ENCODE measurements at regions not wholly inside any gene's neighbourhood (a gene's known extent, or its start where the extent isn't known, plus 50 kb on each side); places are given as distances from the start of the nearest gene placed in this dataset.
"Not testable (repeated sequence)": the region's sequence is repeated elsewhere in the genome, so short reads cannot be mapped to it uniquely, and the experiment has no call there.

DNA sequence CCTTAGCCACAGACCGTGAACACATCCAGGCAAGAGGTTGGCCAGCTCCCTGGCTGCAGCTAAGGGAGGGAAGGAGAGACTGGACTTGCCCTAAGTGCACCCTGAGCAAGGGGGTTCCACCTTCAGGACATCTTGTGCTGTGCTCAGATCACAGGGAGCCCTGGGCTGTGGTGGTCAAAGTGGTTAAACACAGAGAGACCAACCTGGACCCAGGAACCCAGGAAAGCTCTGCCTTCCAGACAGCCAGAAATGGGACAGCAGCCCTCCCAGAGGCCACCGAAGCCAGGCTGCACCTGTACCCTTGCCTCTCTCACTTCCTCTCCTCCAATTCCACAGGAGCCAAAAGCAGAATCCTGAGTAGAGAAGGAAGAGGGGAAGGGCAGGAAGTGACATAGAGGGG lies 105.2 kb upstream of the TMEM45B start:
- DNase-seq (ENCODE audit: extremely low spot score, unreplicated experiment), result peak; percentile 40
- no peaks in the 10 kb centered on the region for H3K9me3 Mint-ChIP-seq
- TF ChIP-seq, protein P1, sequence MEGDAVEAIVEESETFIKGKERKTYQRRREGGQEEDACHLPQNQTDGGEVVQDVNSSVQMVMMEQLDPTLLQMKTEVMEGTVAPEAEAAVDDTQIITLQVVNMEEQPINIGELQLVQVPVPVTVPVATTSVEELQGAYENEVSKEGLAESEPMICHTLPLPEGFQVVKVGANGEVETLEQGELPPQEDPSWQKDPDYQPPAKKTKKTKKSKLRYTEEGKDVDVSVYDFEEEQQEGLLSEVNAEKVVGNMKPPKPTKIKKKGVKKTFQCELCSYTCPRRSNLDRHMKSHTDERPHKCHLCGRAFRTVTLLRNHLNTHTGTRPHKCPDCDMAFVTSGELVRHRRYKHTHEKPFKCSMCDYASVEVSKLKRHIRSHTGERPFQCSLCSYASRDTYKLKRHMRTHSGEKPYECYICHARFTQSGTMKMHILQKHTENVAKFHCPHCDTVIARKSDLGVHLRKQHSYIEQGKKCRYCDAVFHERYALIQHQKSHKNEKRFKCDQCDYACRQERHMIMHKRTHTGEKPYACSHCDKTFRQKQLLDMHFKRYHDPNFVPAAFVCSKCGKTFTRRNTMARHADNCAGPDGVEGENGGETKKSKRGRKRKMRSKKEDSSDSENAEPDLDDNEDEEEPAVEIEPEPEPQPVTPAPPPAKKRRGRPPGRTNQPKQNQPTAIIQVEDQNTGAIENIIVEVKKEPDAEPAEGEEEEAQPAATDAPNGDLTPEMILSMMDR (conservative IDR thresholded peaks at IDR 0.05), result no peak
- H3K27me3 Mint-ChIP-seq, result peaks cover 3% of the 10 kb centered on the region
- H3K4me3 Mint-ChIP-seq, result no peak overlapping the region
- H3K36me3 Mint-ChIP-seq, result no peaks in the 10 kb centered on the region
- H3K27ac Mint-ChIP-seq, result no peak overlapping the region
- no peaks in the 10 kb centered on the region for H3K4me1 Mint-ChIP-seq (ENCODE audit: unreplicated experiment)

GRCh38 chr11:129711760-129712159 lies 103.9 kb upstream of the TMEM45B start:
- Mint-ChIP-seq H3K4me3 (no peak overlapping the region), H3K36me3 (no peaks in the 10 kb centered on the region), H3K27ac (no peak overlapping the region), H3K27me3 (peaks cover 3% of the 10 kb centered on the region), H3K9me3 (no peaks in the 10 kb centered on the region), H3K4me1 (ENCODE audit: unreplicated experiment) (no peaks in the 10 kb centered on the region)
- no peak for DNase-seq (ENCODE audit: extremely low spot score, unreplicated experiment)
- TF ChIP-seq, protein P1 (conservative IDR thresholded peaks at IDR 0.05), result no peak

DNA sequence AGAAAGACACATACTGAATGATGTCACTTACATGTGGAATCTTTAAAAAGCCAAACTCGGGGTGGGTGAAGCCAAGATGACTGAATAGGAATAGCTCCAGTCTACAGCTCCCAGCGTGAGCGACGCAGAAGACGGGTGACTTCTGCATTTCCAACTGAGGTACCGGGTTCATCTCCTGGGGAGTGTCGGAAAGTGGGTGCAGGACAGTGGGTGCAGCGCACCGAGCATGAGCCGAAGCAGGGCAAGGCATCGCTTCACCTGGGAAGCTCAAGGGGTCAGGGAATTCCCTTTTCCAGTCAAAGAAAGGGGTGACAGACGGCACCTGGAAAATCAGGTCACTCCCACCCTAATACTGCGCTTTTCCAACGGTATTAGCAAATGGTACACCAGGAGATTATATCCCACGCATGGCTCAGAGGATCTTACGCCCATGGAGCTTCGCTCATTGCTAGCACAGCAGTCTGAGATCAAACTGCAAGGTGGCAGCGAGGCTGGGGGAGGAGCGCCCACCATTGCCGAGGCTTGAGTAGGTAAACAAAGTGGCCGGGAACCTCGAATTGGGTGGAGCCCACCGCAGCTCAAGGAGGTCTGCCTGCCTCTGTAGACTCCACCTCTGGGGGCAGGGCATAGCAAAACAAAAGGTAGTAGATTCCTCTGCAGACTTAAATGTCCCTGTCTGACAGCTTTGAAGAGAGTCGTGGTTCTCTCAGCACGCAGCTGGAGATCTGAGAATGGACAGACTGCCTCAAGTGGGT lies 103.0 kb upstream of the TMEM45B start:
- H3K36me3 Mint-ChIP-seq; H3K27me3 Mint-ChIP-seq; H3K27ac Mint-ChIP-seq; H3K4me1 Mint-ChIP-seq (ENCODE audit: unreplicated experiment); H3K4me3 Mint-ChIP-seq; H3K9me3 Mint-ChIP-seq: not testable (repeated sequence)
- DNase-seq (ENCODE audit: extremely low spot score, unreplicated experiment), result peak; percentile 25

- TF ChIP-seq, protein P1 (conservative IDR thresholded peaks at IDR 0.05), result no peak
- no peak for DNase-seq (ENCODE audit: extremely low spot score, unreplicated experiment)
- H3K4me1 Mint-ChIP-seq (ENCODE audit: unreplicated experiment), result no peaks in the 10 kb centered on the region
Observed at GRCh38 chr11:129719037-129719436, 96.6 kb upstream of the TMEM45B start.

GRCh38 chr11:129720156-129720555 lies 95.5 kb upstream of the TMEM45B start:
- H3K9me3 Mint-ChIP-seq, result no peaks in the 10 kb centered on the region
- H3K27ac Mint-ChIP-seq, result no peak overlapping the region
- H3K4me1 Mint-ChIP-seq (ENCODE audit: unreplicated experiment), result no peaks in the 10 kb centered on the region
- no peak for DNase-seq (ENCODE audit: extremely low spot score, unreplicated experiment)
- peaks cover 7% of the 10 kb centered on the region for H3K27me3 Mint-ChIP-seq
- TF ChIP-seq, protein P1 (conservative IDR thresholded peaks at IDR 0.05), result no peak
- H3K36me3 Mint-ChIP-seq, result no peaks in the 10 kb centered on the region
- H3K4me3 Mint-ChIP-seq, result no peak overlapping the region

More at GRCh38 chr11:129719037-129719436, 96.6 kb upstream of the TMEM45B start:
- H3K27ac Mint-ChIP-seq, result no peak overlapping the region
- H3K4me3 Mint-ChIP-seq, result no peak overlapping the region
- H3K27me3 Mint-ChIP-seq, result peaks cover 5% of the 10 kb centered on the region
- no peaks in the 10 kb centered on the region for H3K36me3 Mint-ChIP-seq
- H3K9me3 Mint-ChIP-seq, result no peaks in the 10 kb centered on the region

- no peaks in the 10 kb centered on the region for H3K4me1 Mint-ChIP-seq (ENCODE audit: unreplicated experiment)
- H3K36me3 Mint-ChIP-seq, result no peaks in the 10 kb centered on the region
- DNase-seq (ENCODE audit: extremely low spot score, unreplicated experiment), result no peak
- no peak overlapping the region for H3K4me3 Mint-ChIP-seq
- TF ChIP-seq, protein P1 (conservative IDR thresholded peaks at IDR 0.05), result no peak
- H3K27me3 Mint-ChIP-seq, result peaks cover 7% of the 10 kb centered on the region
- H3K27ac Mint-ChIP-seq, result no peak overlapping the region
- no peaks in the 10 kb centered on the region for H3K9me3 Mint-ChIP-seq
Observed at GRCh38 chr11:129720994-129721393, 94.7 kb upstream of the TMEM45B start.
